GM12875 (cell line): ENCODE measurements at regions not wholly inside any gene's neighbourhood (a gene's known extent, or its start where the extent isn't known, plus 50 kb on each side); places are given as distances from the start of the nearest gene placed in this dataset.
"Not testable (repeated sequence)": the region's sequence is repeated elsewhere in the genome, so short reads cannot be mapped to it uniquely, and the experiment has no call there.

Experiments
- H3K4me3 ChIP-seq: one replicate; pipeline ENCODE4 v1.5.1; 2011; ENCODE audit warnings: low read depth, low read length, control low read depth
- TF ChIP-seq, protein P1 (sequence below): IDR thresholded peaks from 2 replicates; pipeline ENCODE4 v1.5.1; 2011; ENCODE audit warnings: low read depth, mild to moderate bottlenecking, control low read depth, inconsistent platforms, low read length, moderate library complexity, borderline replicate concordance; ENCODE audit not compliant: insufficient read depth

DNA sequence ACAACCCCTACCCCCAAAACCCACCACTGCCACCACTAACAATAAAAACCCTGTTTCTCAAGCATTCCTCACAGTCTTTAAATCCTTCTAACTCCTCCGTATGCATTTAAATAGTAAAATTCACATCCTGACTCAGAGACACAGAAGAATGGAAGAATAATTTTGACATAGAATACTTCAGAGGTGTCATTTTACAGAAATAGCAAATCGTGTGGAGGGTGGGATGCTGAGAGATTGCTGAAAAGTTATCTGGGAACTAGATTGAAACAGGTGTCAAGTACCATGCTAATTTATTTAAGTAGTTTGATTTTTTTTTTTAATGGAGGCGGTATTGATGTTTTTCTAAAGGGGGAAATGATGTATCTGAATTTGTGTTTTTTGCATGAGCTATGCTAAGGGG lies 575.2 kb upstream of the TPK1 start:
- TF ChIP-seq, protein P1, sequence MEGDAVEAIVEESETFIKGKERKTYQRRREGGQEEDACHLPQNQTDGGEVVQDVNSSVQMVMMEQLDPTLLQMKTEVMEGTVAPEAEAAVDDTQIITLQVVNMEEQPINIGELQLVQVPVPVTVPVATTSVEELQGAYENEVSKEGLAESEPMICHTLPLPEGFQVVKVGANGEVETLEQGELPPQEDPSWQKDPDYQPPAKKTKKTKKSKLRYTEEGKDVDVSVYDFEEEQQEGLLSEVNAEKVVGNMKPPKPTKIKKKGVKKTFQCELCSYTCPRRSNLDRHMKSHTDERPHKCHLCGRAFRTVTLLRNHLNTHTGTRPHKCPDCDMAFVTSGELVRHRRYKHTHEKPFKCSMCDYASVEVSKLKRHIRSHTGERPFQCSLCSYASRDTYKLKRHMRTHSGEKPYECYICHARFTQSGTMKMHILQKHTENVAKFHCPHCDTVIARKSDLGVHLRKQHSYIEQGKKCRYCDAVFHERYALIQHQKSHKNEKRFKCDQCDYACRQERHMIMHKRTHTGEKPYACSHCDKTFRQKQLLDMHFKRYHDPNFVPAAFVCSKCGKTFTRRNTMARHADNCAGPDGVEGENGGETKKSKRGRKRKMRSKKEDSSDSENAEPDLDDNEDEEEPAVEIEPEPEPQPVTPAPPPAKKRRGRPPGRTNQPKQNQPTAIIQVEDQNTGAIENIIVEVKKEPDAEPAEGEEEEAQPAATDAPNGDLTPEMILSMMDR: no peak

GRCh38 chr7:145398758-145399157 lies 562.9 kb upstream of the TPK1 start:
- TF ChIP-seq, protein P1: no peak
- H3K4me3 ChIP-seq: no peak overlapping the region

More for the DNA sequence above, 575.2 kb upstream of the TPK1 start:
- H3K4me3 ChIP-seq: no peak overlapping the region

DNA sequence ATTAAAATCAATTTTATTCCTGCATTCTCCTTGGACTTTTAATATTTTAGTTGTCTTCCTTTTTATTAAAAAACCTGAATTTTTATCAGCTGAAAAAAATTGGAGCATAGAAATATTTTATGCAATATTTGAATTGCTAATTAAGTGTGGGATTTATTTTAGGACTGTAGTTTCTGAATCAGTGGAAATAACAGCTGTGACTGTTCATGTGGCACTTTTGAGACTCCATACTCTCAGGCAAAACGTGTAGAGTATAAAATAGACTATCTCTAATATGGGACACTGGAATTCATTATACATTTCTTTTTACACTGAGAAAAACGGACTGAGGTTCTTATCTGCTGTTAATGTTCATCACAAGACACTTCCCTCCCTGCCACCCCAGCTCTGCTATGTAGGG lies 558.3 kb upstream of the TPK1 start:
- no peak overlapping the region for H3K4me3 ChIP-seq
- TF ChIP-seq, protein P1: no peak

DNA sequence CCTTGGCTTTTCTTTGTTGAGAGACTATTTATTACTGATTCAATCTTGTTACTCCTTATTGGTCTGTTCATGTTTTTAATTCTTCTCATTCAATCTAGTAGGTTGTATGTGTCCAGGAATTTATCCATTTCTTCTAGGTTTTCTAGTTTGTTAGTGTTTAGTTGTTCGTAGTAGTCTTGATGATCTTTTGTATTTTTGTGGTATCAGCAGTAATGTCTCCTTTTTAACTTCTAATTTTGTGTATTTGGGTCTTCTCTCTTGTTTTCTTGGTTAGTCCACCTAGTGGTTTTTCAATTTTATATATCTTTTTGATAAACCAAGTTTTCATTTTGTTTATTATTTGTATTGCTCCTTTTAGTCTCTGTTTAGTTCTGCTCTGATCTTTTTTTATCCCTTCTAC lies 546.9 kb upstream of the TPK1 start:
- no peak overlapping the region for H3K4me3 ChIP-seq
- TF ChIP-seq, protein P1: no peak

DNA sequence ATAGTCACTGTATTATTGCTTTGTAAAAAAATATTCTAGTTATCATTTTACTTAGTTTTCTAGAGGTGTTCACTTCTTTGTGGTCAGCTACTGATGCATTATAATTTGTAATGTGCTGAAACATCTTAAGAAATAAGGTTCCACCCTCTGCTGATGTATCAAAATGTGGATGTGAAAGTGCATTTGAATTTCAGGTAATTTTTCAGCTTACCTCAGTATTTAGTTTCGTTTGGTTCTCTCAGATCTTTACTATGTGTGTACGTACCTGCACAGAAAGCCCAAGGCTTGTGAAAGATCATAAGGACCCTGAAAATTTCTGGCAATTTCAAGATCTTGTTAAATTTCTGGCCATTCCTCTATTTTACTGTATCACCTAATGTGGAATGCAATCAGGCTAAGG lies 542.3 kb upstream of the TPK1 start:
- no peak overlapping the region for H3K4me3 ChIP-seq
- TF ChIP-seq, protein P1: no peak

- TF ChIP-seq, protein P1: no peak
- no peak overlapping the region for H3K4me3 ChIP-seq
These were observed 524.8 kb upstream of the TPK1 start for GRCh38 chr7:145360511-145361100.

DNA sequence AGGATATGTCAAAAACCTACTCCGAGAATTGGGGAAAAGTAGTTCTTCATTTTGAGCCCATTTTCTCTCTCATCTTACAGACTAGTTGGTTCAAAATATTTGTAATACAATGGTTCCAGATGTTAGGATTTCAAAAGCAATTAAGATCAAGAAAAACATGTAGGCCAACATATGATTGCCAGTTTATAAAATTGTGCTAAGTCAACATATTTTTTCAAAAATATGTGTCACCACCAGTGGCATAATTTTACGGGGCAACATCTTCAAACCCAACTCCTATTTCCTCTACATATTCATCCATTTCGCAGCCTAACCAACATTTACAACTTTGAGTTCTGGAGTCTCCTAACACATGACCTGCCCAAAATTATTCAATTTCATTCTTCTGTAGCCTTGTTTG lies 514.5 kb upstream of the TPK1 start:
- TF ChIP-seq, protein P1: no peak
- H3K4me3 ChIP-seq: no peak overlapping the region

- H3K4me3 ChIP-seq: not testable (repeated sequence)
These were observed 513.6 kb upstream of the TPK1 start for GRCh38 chr7:145349452-145349851.
